RWPE1 (cell line): ENCODE measurements at regions not wholly inside any gene's neighbourhood (a gene's known extent, or its start where the extent isn't known, plus 50 kb on each side); places are given as distances from the start of the nearest gene placed in this dataset.

Experiments used
- CTCF ChIA-PET: fragments of 350-600 bp; sonication (Branson Sonifier 250); formaldehyde crosslinking; extraction: SDS; loops from one replicate; lab custom pipeline; 2021; lab: Yijun Ruan, JAX
- POLR2A ChIA-PET: fragments of 400-600 bp; formaldehyde crosslinking; extraction: SDS; loops from one replicate; lab custom pipeline; 2020; ENCODE audit warnings: antibody characterized with exemption; ENCODE audit not compliant: low non-redundant PET; lab: Yijun Ruan, JAX
- DNase-seq: peaks from one replicate; pipeline ENCODE4 v3.0.0; 2012; ENCODE audit warnings: low spot score
- H3K27ac ChIP-seq: fragments of 450-650 bp; 2 replicates; pipeline ENCODE4 v1.5.1; 2017
- TF ChIP-seq, protein P1 (sequence below): fragments of 450-650 bp; conservative IDR thresholded peaks from 2 replicates; pipeline ENCODE4 v1.5.1; 2017; ENCODE audit warnings: low read depth, mild to moderate bottlenecking

DNA sequence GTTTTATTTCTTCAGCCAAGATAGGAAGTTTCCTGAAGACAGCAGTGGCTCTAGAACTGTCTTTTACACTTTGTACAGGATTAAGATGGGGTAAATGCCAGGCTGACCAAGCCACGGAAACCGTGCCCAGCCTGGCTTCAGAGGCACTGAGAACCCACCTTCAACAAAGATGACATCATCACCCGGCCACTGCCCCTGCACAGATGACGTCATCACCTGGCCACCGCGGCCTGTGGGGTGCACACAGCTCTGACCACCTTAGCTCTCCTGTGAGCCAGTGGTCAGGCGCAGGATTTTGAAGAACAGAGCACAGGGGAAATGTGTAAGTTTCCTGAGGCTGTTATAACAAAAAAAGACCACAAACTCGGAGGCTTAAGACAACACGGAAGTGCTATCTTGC, 486.4 kb upstream of the MKI67 start:
- POLR2A ChIA-PET = no interaction called here
- H3K27ac ChIP-seq = no peak overlapping the region
- no peak for DNase-seq
- TF ChIP-seq, protein P1, sequence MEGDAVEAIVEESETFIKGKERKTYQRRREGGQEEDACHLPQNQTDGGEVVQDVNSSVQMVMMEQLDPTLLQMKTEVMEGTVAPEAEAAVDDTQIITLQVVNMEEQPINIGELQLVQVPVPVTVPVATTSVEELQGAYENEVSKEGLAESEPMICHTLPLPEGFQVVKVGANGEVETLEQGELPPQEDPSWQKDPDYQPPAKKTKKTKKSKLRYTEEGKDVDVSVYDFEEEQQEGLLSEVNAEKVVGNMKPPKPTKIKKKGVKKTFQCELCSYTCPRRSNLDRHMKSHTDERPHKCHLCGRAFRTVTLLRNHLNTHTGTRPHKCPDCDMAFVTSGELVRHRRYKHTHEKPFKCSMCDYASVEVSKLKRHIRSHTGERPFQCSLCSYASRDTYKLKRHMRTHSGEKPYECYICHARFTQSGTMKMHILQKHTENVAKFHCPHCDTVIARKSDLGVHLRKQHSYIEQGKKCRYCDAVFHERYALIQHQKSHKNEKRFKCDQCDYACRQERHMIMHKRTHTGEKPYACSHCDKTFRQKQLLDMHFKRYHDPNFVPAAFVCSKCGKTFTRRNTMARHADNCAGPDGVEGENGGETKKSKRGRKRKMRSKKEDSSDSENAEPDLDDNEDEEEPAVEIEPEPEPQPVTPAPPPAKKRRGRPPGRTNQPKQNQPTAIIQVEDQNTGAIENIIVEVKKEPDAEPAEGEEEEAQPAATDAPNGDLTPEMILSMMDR = no peak
- CTCF ChIA-PET = no interaction called here

DNA sequence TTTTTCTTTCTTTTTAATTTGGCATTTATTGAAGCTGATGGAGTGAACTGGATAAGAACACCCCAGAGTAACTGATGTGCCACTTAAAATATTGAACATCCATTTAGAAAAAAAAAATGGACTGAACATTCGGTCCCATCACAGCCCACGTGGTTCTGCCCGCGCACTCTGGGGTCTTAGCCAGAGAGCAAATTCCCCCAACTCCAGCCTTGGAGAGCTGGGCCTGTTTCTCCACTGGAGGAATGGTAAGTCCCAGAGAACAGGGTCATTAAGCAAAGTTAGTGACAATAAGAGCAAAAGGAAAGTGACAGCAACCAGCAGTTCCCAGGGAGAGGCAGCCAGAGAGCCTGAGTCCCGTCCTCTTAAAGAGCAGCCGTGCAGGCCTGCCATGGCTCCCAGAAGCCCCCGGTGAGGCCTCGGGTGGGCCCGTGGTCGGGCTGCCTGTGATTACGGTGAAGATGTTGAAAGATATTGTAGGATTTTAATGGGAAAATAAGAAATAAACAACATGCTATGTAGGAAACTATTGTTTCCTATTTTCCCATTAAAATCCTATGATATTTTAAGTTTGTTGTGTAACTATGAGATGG, 487.9 kb upstream of the MKI67 start:
- TF ChIP-seq, protein P1 = no peak
- CTCF ChIA-PET = interaction anchor here (0.6 kb wide), 1 partner anchor 77 kb away, joined by 4 read pairs; no protein-coding TSS in a partner anchor
- no peak for DNase-seq

DNA sequence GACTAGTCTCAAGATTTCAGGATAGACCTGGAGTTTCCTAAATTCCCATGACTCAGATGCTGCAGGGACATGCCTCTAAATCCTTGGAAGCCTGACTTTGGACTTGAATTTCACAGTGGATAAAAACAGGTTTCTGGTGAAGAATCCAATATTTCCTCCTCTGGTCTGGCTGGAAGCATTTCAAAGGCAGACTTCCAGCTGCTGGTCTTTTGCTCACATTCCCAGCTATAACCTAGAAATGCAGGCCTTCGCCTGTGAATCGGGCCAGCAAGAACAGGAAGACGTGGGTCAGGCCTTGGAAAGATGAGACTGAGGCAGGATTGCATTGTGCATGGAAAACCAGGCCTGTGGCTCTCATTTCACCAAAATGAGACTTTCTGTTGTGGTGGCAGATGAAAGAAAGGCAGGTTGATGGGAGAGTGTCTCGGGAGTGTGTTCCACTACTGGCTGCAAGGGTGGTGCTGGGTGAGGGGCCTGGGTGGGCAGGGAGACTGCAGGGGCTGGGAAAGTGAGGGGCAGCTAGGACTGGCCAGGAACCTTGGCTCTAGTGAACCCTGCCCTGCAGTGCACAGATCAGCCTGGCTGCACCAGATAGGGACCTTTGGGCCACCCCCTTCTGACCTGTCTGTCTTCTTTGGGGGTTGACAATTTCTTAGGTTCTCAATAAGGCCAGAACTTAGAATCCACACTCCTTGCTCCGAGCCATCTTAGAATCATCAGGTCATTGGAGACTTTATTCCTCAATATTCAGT, 488.8 kb upstream of the MKI67 start:
- CTCF ChIA-PET = interaction anchor here (0.6 kb wide), 1 partner anchor 77 kb away, joined by 4 read pairs; no protein-coding TSS in a partner anchor
- no peak for DNase-seq
- no peak overlapping the region for H3K27ac ChIP-seq
- TF ChIP-seq, protein P1 = no peak
- POLR2A ChIA-PET = no interaction called here

More for the DNA sequence above, 487.9 kb upstream of the MKI67 start:
- H3K27ac ChIP-seq = no peak overlapping the region
- POLR2A ChIA-PET = no interaction called here

DNA sequence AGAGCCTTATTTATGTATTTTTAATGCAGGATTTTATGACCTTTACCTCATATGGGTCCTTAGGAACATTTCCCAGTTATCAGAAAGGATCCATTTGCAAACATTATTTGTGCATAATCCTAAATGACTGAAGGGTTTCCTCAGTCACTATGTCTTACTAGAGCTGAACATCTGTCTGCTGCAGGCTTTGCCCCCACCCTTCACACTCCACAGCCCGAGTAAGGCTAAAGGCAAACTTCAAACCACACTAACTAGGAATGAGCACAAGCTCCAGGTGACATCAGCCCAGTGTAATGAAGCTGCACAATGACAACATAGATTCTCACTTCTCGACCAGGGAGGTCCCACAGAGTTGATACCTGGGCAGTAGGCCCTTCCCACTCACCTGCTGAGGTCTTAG, 491.3 kb upstream of the MKI67 start:
- H3K27ac ChIP-seq = no peak overlapping the region
- DNase-seq = no peak
- CTCF ChIA-PET = no interaction called here
- POLR2A ChIA-PET = no interaction called here
- TF ChIP-seq, protein P1 = no peak

DNA sequence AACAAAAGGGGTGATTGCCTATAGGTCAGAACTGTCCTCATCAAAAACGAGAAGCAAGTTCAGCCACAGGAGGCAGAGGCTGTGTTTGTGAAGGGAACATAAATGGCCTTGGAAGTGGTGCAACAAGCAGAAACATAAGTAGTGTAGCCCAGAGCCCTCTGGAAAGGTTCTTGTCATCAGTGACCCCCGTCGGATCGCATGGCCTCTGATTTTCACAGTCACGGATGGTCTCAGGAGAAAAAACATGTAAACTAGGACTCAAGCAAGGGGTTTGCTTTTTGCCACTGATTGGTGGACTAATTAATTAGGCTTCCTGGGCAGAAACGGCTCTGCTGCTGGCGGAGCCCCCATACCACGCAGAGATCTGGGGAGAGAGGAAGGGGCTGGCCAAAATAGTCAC, 496.5 kb upstream of the MKI67 start:
- ChIA-PET POLR2A (no interaction called here), CTCF (interaction anchor here (1.1 kb wide), 1 partner anchor 9 kb away, joined by 4 read pairs; no protein-coding TSS in a partner anchor)
- TF ChIP-seq, protein P1 = no peak
- no peak for DNase-seq
- no peak overlapping the region for H3K27ac ChIP-seq

- POLR2A ChIA-PET = no interaction called here
- H3K27ac ChIP-seq = no peak overlapping the region
- no peak for DNase-seq
- TF ChIP-seq, protein P1 = no peak
- CTCF ChIA-PET = no interaction called here
Observed at GRCh38 chr10:128623776-128624175, 497.6 kb upstream of the MKI67 start.
